GM12874 (cell line): ENCODE measurements at regions not wholly inside any gene's neighbourhood (a gene's known extent, or its start where the extent isn't known, plus 50 kb on each side); places are given as distances from the start of the nearest gene placed in this dataset.

ENCODE experiments used
- TF ChIP-seq, protein P1 (sequence below): IDR thresholded peaks from 2 replicates; pipeline ENCODE4 v1.5.1; 2011; ENCODE audit warnings: low read depth, mild to moderate bottlenecking, control low read depth, low read length, moderate library complexity; ENCODE audit not compliant: insufficient read depth

DNA sequence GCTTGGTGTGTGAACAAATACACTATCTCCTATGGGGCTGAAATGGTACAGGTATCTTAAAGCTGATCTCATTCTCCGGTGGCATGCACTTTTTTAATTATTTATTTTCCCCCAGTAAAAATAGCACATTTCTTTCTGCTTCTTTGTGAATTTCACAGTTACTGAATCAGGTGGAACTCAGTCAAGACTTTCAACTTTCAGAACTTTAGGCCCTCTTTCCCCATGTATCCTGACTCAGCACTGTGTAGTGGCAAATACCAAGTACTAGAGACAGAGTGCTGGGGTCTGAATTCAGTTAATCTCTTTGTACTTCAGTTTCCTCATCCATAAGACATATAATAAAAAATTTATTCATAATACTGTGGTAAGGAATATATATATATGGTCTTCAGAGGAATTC, 223.9 kb downstream of the CSNK2A3 start:
- TF ChIP-seq, protein P1, sequence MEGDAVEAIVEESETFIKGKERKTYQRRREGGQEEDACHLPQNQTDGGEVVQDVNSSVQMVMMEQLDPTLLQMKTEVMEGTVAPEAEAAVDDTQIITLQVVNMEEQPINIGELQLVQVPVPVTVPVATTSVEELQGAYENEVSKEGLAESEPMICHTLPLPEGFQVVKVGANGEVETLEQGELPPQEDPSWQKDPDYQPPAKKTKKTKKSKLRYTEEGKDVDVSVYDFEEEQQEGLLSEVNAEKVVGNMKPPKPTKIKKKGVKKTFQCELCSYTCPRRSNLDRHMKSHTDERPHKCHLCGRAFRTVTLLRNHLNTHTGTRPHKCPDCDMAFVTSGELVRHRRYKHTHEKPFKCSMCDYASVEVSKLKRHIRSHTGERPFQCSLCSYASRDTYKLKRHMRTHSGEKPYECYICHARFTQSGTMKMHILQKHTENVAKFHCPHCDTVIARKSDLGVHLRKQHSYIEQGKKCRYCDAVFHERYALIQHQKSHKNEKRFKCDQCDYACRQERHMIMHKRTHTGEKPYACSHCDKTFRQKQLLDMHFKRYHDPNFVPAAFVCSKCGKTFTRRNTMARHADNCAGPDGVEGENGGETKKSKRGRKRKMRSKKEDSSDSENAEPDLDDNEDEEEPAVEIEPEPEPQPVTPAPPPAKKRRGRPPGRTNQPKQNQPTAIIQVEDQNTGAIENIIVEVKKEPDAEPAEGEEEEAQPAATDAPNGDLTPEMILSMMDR = no peak

DNA sequence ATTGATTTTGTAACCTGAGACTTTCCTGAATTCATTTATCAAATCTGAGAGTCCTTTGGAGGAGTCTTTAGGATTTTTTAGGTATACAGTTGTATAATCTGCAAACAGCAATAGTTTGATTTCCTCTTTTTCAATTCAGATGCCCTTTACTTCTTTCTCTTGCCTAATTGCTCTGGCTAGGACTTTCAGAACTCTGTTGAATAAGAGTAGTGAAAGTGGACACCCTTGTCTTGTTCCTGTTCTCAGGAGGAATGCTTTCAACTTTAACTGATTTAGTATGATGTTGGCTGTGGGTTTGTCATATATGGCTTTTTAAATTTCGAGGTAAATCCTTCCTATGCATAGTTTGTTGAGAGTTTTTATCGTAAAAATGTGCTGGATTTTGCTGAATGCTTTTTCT, 227.4 kb downstream of the CSNK2A3 start:
- TF ChIP-seq, protein P1 = no peak

DNA sequence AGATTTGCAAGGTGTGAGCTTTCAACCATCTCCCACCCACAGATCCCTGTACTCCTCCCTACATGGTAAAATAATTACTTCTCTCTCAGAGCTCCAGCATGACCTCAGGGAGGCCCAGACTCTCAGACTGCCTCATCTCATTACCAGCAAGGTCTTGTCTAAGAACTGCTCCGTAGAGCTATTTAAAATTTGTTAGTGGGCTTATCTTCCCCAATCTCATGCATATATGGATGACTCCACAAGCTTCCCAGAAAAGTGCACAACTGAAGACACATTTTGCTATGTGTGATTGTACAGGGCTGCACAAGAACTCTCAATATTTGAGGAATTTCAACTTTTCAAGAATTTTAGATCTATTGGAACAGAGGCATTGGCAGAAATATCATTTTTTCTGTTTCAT, 230.3 kb downstream of the CSNK2A3 start:
- TF ChIP-seq, protein P1 = no peak

DNA sequence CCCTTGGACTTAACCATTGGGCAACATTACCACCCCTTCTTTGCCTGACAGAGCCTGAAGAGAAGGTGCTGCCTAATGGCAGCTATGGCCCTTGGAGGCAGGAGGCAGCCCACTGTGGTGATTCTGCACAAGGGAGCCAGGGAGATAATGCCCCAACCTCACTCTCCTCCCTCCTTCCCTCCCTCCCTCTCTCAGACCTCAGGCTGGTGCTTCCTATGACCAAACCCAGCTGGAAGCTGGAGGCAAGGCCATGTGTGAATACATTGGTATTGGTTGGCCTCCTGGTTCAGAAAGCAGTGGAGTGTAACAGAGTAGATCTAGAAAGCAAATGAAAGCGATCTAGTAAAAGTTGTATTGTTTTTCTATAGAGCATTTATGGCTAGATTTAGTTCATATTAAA, 233.1 kb downstream of the CSNK2A3 start:
- TF ChIP-seq, protein P1 = no peak

DNA sequence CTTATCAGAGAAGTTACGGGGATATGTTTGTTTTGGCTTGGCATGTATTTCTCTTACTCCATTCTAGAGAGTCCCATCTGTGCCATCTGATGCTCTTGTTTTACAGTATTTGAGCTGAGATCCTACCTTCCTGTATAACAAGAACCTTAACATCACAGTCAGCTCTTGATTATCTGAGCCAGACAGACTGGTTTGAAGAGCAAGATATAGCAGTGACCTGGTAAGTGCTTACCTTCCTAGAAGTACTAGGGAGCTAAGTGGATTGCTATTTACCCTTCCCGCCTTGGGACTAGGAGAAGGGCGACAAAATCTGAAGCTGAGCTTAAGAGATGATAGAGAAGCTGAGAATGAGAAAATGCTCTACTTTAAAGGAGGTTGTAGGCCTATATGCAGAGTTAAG, 235.3 kb downstream of the CSNK2A3 start:
- TF ChIP-seq, protein P1 = no peak

DNA sequence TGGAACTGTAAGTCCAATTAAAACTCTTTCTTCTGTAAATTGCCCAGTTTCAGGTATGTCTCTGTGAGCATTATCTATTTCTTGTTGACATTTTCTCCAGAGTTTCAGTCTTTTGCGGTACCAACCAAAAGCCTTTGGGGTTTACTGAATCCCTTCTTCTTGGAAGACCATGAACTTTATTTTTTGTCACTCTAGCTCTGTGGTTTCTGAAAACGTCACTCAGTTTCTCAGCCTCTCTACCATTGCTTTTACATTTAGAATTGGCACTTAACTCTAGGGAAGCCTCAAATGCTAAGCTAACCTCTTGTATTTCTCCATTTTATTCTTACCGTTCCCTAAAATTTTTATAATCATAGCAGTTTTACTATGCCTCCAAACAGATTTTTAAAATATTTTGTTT, 237.6 kb downstream of the CSNK2A3 start:
- TF ChIP-seq, protein P1 = no peak

DNA sequence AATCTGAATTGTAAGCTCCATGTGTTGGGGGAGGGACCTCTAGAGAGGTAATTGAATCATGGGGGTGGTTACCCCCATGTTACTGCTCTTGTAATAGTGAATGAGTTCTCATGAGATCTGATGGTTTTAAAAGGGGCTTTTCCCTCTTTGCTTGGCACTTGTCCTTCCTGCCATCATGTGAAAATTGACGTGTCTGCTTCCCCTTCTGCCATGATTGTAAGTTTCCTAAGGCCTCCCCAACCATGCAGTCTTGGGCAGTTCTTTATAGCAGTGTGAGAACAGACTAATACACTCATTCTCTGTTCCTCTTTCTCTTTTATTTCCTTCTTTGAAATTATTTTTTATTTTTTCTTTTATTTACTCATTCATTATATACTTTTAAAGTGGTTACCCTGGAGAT, 239.4 kb downstream of the CSNK2A3 start:
- TF ChIP-seq, protein P1 = no peak

DNA sequence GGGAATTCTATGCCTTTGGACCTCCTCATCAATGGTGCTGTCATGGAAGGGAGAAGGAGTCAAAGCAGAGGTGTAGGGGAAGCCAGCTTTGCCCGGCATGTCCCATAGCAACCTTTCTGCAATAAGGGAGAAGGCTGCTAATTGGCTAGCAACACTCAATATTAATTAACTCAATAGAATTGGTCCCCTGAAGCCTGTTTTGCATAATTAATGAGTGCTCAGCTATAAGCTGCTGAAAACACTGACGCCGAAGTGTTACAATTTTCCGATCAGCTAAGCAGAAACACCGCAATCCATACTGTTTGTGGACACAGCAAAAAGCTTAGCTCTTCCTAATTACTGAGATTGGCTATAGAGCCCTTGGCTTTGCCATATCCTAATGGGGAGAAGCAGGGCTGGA, 245.0 kb downstream of the CSNK2A3 start:
- TF ChIP-seq, protein P1 = no peak
